ENCODE measurements at regions not wholly inside any gene's neighbourhood (a gene's known extent, or its start where the extent isn't known, plus 50 kb on each side); places are given as distances from the start of the nearest gene placed in this dataset.
"Not testable (repeated sequence)": the region's sequence is repeated elsewhere in the genome, so short reads cannot be mapped to it uniquely, and the experiment has no call there.

DNA sequence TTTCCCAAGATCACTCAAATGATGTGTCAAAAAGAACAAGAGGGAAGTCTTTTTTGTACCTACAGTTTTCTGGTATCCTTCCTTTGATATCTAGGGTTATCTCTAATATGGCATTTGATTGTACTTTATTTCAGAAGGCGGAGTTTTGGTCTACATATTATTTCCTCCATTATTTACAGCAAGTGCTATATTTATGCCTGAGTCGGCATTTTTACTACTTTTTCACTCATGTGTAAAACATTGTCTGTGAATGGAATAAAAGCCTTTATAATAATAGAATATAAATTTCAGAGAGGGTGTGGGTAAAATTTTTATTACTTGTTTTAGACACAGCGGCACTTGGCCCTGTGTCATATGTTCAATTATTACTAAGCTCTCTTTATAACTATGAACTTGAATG lies 398.4 kb downstream of the BCKDHB start:
- no peak for DNase-seq (ENCODE audit: low spot score)

DNA sequence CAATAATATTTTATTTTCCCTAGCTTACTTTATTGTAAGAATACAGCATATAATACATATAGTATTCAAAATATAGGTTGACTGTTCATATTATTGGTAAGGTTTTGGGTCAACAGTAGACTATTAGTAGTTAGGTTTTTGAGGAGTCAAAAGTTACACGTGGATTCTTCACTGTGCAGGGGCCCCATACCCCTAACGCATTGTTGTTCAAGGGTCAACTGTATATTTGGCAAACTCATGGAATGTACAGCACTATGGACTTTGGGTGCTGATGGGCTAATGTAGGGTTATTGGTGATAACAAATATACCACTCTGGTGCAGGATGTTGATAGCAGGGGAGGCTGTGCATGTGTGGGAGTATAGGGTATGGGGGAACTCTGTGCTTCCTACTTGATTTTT lies 397.2 kb downstream of the BCKDHB start:
- no peak for DNase-seq (ENCODE audit: low spot score)

DNA sequence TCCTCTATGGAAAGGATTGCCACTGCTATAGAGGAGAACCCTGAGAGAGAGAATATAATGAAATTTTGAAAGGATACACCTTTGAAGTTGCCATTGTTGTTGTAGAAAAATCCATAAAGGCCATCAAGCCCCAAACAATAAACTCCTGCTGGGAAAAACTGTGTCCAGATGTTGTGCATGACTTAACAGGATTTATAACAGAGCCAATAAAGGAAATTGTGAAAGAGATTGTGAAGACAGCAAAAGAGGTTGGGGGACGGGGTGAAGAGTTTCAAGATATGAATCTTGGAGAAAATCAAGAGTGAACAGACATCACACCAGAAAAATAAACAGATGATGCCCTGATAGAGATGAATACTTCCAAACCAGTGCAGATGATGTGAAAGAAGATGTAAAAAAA lies 396.4 kb downstream of the BCKDHB start:
- DNase-seq (ENCODE audit: low spot score), result no peak

DNA sequence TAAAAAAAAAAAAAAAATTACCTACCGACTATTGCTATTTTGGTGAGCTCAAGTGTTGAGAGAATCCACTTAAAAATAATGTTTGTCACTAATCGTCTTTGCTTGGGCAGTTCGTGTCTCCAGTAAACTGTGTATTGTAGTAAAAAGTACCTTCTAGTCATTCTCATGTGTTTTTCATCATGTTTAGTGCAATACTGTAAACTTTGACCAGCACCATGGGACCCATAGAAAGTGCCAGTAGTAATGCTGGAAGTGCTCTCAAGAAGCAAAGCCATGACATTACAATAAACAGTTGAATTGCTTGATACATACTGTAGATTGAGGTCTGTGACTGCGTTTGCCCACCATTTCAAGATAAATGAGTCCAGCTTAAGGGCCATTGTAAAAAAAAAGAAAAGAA lies 395.2 kb downstream of the BCKDHB start:
- DNase-seq (ENCODE audit: low spot score), result no peak

DNA sequence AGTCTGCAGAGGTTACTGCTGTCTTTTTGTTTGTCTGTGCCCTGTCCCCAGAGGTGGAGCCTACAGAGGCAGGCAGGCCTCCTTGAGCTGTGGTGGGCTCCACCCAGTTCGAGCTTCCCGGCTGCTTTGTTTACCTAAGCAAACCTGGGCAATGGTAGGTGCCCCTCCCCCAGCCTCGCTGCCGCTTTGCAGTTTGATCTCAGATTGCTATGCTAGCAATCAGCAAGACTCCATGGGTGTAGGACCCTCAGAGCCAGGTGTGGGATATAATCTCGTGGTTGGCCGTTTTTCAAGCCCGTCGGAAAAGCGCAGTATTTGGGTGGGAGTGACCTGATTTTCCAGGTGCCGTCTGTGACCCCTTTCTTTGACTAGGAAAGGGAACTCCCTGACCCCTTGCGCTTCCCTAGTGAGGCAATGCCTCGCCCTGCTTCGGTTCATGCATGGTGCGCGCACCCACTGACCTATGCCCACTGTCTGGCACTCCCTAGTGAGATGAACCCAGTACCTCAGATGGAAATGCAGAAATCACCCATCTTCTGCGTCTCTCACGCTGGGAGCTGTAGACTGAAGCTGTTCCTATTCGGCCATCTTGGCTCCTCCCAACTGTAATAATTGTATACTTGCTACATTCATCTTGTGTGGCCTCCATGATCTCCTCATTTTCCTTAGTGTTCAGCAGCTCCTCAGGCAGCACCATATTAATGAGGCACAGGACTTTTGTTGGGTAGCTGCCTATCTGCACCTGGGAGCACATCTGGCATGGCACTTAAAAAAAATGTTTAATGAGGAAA lies 391.4 kb downstream of the BCKDHB start:
- DNase-seq (ENCODE audit: low spot score), result not testable (repeated sequence)

DNA sequence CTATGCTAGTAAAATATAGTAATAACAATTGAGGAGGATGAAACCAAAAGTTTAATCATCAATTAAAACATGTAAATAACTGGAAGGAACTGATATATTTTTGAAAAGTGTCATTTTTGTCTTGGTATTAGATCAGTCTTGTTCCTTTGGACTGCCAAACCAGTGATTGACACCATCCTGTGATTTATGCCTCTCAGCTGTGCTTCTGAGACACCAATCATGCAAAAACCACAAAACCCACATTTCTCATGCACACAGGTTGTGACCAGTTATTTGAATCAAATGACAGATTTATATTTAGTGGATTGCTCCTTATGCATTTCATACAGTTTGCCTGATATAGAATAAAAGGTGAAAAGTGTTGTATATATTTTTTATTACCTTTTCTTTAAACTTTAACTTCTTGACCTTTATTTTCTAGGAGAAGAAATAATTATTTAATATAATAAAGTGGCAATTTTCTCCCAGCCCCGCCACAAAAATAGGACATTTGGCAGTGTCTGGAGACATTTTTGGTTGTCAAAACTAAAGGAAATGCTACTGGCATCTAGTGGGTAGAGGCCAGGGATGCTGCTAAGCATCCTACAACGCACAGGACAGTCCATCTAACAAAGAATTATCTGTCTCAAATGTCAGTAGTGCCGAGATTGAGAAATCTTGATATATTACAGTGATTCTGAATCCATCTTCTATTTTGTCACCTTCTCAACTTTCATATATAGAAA lies 383.6 kb downstream of the BCKDHB start:
- DNase-seq (ENCODE audit: low spot score), result no peak

DNA sequence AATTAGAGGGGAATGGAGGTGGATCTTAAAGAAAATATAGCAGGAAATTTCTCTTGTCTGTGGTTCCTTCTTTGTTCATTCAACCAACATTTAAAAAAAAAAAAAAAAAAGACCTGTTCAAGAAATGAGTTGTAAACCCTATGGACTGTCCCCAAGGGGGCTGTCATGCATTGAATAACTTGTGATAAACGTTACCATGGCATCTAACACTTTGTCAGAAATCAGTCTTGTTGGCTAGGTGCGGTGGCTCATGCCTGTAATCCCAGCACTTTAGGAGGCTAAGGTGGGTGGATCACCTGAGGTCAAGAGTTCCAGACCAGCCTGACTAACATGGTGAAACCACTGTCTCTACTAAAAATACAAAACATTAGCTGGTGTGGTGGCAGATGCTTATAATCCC lies 381.7 kb downstream of the BCKDHB start:
- DNase-seq (ENCODE audit: low spot score), result no peak

DNA sequence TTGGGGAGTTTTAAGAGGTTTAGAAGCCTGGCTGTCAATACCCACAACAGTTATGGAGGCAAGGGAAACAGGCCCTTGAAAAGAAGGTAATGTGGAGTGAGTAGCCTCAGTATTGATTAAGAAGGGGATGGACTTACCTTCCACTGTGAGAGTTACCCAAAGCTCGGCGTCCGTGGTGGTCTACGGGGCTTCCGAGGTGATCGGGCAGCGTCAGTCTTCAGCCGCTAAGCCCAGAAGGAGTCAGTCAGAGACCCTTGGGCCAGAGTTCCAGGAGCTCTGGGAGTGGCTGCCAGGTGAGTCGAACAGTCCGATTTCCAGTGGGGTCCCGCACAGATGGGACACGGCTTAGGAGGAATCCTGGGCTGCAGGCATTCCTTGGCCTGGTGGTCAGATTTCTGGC lies 379.0 kb downstream of the BCKDHB start:
- not testable (repeated sequence) for DNase-seq (ENCODE audit: low spot score)

DNA sequence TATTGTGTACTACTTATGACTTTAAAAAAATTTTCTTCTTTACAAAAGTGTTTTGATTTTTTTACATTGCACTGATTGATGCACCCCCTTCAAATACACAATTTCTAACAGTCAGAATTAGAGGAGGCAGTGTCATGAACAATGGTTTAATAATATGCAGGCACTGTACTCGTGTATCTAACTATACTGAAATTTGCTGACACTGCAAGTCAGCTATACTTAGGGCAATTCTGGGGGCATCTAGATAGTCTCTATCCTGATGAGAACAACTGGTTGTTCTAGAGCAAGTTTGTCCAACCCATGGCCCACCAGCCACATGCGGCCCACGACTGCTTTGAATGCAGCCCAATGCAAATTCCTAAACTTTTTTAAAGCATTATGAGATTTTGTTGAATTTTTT lies 375.6 kb downstream of the BCKDHB start:
- no peak for DNase-seq (ENCODE audit: low spot score)

DNA sequence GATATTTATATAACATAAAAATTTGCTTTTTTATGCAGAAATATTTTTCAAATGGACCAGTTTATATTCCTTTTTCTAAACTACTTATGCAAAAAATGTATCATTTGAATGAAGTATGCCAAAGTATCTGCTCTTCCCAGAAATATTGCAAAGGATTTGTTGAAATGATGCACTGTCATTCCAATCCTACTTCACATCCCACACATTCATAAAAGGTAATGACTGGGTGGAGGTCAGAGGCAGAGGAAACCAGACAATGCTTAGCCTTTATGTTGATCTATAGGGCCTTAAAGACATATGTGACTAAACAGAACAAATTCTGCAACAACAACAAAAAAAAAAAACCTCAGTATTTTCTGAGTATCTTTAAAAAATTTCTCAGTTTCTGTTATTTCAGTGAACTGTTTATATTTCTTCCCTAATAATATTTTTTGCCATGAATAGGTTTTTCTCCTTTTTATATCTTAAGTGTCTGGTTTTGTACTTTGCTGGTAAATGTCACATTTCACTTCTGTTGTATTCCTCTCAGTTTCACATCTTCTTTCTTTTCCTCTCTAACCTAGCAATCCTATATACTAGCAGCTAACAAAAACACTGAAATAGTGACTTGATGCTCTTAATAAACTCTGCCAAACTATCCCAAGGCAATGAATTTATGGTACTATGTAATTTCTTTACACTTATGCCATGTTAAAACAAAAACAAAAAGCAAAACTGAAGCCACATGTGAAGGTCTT lies 374.1 kb downstream of the BCKDHB start:
- no peak for DNase-seq (ENCODE audit: low spot score)

DNA sequence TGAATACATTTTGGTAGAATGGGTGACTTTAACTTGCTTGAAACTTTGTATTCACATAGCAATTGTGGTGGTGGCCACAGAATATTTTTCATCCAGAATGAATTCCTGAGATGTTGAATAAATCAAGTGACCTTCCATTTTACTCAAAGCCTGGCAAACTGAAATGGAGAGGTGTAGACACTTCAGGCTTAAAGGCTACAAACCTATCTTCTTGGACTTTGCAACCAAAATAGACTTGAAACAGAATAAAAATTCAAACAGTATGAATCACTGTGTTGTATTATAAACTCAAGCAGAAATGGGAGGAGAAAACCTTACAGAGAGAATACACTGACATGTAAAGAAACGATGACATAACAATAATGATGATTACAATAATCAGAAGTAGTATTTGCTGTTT lies 371.6 kb downstream of the BCKDHB start:
- DNase-seq (ENCODE audit: low spot score), result no peak

DNA sequence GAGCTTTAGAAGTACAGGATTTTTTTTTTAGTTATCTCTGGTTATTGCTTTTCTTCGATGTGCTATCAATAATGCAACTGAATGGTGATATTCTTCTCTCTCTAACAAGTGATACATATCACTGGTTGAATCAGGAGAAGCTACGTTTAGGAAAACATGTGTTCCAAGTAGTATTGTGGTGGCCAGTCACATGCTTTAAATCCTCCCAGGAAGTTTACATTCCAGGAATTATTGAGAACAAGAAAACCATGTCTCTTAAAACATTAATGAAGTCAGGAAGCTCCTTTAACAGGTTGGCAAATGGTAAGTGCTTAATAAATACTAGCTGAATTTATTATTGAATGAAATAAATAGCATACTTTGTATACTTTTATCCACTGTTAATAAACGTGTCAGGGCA lies 371.1 kb downstream of the BCKDHB start:
- peak; percentile 8 for DNase-seq (ENCODE audit: low spot score)

DNA sequence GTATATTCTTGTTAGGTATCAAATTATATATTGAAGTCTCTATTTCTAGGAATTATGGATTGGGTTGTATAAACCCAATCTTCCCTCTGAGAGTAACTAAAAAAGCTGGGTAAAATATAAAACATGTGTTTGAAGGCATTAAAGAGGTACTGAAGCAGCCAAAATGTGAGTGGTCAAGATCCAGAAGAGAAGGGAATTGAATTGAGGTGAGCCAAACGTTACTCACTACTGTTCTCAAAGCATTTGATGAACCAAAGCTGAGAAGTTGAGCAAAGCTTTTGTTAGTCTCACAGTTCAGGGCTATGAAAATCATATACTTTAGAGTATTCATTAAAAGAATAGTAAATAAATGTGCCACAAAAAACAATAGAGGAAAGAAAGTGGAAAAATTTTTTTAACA lies 365.8 kb downstream of the BCKDHB start:
- DNase-seq (ENCODE audit: low spot score), result no peak

DNA sequence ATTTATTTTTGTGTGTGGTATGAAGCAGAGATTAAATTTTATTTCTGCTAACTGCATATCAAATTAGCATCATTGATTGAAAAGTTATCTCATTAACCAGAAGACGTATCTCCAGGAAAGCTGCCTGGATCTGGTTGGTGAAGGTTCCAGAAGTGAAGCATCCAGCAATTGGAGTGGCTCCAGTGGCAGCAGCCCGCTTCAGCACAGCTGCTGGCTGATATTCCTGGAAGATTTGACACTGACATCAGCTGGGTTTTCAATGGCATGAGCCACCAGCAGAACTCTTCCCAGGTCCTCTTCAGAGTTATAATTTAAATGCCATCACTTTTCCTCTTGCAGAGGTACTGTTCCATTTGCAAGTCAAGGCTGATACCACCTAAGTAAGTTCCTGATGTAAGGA lies 363.5 kb downstream of the BCKDHB start:
- DNase-seq (ENCODE audit: low spot score), result no peak

DNA sequence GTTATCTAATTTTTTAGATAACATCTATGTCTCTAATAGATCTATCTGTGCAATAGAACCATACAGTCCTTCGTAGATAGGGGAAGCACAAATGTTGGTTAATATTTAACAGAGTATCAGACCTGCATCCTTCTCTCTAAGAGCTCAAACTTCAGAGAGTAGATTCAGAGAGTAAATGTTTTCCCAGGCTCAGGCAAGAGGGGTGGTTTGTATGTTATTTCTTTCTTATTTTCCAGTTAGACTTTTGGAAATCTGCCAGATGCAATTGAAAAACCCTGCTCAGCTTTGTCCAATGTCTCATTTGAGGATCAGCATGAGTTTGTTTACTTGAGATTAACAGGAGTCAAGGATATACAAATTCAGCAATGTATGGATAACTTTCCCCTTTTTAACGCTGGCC lies 361.9 kb downstream of the BCKDHB start:
- no peak for DNase-seq (ENCODE audit: low spot score)

DNA sequence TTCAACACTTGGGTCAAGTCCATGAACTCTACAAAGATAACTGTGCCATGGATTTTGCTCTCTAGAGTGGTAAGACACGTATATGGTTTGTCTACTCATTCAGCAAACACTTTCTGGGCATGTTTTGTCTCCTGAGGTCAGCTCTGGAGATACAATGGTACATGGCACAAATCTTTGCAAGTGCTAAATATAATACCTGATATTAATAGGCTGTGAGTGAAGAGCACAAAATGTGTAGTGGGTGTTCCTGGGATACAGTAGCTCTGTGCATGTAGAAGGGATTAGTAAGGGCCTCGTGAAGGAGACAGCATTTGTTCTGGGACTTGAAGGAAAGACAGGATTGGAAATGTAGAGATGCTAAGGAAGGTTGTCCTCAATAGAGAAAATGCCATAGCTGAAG lies 360.9 kb downstream of the BCKDHB start:
- DNase-seq (ENCODE audit: low spot score), result no peak

DNA sequence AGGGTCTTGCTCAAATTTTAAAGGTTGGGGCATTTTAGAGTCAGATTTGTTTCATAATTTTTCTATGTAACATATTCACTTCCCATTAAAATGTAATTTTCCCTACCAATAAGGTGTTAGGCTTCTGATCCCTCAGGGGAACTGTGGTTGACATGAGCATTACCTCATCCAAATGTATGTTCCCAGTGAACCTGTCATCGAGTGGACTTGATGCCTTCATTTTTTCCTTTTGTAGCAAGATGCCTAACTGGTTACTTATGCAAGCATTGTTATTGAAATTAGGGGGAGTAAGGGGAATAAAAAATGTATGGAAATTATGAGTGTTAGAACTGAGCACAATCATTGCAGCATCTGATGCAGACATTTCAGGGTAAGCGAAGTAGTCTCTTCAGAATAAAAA lies 360.5 kb downstream of the BCKDHB start:
- no peak for DNase-seq (ENCODE audit: low spot score)

DNA sequence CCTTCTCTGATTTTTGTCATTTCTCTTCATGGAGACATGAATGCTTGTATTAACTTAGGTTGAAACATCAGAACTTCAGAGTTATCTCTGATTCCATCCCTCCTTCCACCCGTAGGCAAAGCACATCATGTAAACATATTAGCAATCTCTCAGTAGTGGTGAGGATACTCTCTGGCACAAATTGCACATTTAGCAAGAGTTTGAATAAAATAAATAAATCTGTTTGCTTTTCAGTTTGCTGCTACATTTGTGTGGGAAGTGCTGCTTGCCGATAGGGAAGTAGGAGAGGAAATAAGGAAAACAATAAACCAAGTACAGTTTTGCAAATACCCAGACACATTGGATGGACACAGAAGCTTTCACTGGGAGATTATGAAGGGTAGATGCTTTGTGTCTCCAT lies 359.0 kb downstream of the BCKDHB start:
- no peak for DNase-seq (ENCODE audit: low spot score)

DNA sequence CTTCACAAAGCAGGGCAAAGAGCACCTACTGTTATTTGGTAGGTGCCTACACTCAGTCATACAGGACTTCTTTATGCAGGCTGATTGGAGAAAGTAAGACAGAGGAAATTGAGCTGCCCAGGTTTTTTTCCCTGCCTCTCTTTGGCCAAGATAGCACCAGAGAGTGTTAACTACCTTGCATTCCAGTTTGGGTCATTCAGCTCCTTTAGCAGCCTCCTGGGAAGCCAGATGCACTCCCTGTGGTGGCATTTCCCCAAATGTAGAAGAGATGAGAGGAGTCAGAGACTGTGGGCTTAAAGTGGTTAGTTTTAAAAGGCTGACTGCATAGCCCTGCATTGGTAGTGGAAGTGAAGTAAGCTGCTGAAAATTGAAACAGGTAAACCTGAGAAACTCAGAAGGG lies 358.4 kb downstream of the BCKDHB start:
- DNase-seq (ENCODE audit: low spot score), result no peak

DNA sequence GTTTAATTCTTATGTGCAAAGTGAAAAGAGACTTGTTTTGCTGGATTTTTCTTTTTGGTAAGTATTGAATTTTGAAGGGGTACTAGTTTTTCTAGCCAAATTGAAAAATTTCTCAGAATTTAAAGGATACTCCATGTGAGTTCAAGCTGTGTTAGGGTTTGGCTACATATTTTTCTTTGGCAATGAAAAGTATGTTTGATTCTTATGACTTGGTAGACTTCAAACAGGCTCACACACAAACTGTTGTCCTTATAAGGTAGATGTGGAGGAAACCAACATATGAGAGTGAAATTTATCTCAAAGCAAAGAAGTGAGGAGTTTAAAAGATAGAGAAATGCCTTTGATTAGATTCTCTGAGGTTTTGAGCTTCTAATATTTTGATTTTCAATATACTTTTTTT lies 356.7 kb downstream of the BCKDHB start:
- DNase-seq (ENCODE audit: low spot score), result no peak

DNA sequence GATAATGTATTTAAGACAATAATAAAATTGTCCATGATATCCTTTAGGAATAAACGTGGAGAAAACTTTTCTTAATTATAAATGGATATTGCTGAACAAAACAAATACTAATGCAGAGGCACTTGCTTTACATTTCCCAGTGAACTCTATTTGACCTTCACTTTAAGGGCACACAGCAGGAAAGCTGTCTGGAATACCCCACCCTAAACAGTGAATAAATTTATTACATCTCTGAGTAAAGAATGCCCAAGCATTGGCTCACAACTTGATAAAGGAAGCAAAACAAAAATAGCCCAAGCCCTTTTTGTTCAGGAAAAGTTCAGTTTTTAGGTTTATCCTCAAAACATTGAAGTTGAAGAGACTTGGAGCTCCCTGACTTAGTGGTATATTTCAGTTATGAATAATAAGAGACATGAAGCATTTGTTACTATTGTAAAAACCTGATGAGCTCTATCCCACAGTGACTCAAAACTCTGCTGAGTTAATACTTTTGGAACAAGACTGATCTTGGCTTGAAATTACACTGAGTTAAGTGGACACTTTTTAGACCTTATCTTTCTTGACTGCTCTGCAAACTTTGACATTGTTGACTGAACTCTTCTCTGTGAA lies 353.9 kb downstream of the BCKDHB start:
- DNase-seq (ENCODE audit: low spot score), result no peak

DNA sequence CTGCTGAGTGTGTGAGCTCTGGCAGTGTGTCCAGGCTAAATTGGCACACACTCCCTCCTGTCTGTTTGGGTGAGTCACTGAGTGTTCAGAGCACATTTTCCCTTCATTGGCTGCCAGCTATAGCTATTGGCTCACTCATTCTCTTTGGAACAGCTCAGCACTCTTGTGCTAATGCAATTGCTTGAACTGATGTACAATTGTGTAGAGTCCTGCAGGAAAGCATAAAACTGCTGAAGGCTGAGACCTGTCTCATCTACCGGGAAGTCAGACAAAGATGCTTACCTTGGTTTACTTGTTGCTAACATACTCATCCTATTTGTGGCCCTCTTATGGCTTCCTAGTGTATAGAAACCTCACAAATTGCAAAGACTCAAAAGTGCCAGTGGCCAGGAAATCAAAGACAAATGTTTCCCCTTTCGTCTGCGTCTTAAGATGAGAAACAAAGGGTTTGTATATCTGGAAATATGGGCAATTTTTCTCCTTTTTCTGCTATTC lies 351.0 kb downstream of the BCKDHB start:
- DNase-seq (ENCODE audit: low spot score), result peak; percentile 86
